ENCODE measurements at regions not wholly inside any gene's neighbourhood (a gene's known extent, or its start where the extent isn't known, plus 50 kb on each side); places are given as distances from the start of the nearest gene placed in this dataset.
"Not testable (repeated sequence)": the region's sequence is repeated elsewhere in the genome, so short reads cannot be mapped to it uniquely, and the experiment has no call there.

DNA sequence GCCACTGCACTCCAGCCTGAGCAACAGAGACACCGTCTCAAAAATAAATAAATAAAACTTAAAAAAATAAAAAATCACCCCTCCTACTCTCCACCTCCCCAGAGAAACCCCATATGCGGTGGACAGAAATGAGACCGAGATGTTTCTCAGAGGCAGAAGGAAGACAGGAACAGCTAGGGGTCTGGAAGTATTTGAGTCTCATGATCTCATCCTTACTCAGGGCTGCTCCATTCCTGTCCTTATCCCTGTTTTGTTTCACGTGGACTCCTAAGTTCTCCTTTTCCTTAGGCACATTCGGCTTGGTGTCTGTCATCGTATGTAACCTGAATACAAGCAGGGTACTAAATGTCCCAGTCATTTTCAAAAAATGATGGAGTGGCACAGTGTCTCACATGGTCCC lies 76.1 kb downstream of the C9orf50 start:
- DNase-seq = no peak

GRCh38 chr9:129542741-129543140 lies 78.2 kb downstream of the C9orf50 start:
- DNase-seq = peak; percentile 17 to 27

DNA sequence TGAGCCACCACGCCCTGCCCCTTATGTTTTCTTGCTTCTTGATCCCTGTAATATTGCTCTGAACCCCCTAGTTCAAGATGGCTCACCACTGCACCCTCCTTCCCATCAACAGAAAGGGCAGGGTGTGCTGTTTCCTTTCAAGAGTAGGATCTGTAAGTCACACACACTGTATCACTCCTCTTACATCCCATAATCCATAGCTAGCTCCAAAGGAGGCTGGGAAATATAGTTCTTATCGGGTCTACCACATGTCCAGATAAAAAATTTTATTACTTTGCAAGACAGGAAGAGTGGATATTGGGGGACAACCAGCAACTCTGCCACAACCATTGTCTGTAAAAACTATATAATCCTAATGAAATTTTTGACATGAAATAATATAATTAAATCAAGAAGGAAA lies 79.6 kb downstream of the C9orf50 start:
- DNase-seq = no peak

DNA sequence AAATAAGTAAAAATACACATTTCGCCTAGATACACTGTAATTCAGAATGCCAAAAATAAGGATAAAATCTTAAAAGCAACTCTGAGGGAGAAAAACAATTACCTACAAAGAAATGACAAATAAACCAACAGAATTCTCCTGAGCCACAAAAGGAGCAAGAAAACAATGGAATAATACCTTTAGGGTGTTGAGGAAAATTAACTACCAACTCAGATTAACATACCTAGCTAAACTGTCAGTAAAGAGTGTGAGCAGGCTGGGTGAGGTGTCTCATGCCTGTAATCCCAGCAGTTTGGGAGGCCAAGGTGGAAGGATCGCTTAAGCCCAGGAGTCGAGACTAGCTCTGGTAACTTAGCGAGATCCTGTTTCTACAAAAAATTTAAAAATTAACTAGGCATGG lies 81.5 kb downstream of the C9orf50 start:
- no peak for DNase-seq

GRCh38 chr9:129531860-129532402 lies 89.0 kb downstream of the C9orf50 start:
- DNase-seq = not testable (repeated sequence)

- not testable (repeated sequence) for DNase-seq
Measured at GRCh38 chr9:129527955-129528354, 92.9 kb downstream of the C9orf50 start.

- no peak for DNase-seq
Measured at GRCh38 chr9:129525656-129526196, 95.2 kb downstream of the C9orf50 start.

DNA sequence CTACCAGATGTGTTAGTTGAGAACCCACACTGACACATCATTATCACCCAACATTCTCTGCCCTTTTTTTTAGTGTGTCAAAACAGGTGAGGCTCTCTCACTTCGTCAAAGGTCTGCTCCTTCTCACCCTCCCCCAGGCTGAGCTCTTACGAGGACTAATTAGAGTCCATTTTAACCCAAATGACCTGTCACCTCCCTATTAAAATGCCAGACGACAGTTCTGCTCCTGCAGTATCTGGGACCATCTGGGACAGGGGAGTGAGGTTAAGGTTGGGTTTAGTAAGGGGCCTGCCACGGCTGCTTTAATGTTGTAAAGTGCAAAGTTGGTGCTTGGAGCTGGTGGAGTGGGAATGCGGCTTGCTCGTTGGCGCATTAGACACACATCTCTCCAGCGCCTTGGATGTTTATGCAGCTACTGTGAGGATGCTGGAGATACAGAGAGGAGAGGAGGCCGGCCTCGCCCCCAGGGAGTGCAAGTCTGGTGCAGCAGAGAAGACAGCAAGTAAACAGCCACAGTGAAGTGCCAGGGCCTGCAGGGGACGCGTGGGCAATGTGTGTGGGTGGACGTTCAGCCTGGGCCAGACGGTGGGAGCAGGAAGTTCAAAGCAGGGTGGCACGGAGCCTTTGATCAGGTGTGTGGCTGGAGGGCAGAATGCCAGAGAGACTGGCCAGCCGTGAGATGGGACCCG lies 96.2 kb downstream of the C9orf50 start:
- no peak for DNase-seq

DNA sequence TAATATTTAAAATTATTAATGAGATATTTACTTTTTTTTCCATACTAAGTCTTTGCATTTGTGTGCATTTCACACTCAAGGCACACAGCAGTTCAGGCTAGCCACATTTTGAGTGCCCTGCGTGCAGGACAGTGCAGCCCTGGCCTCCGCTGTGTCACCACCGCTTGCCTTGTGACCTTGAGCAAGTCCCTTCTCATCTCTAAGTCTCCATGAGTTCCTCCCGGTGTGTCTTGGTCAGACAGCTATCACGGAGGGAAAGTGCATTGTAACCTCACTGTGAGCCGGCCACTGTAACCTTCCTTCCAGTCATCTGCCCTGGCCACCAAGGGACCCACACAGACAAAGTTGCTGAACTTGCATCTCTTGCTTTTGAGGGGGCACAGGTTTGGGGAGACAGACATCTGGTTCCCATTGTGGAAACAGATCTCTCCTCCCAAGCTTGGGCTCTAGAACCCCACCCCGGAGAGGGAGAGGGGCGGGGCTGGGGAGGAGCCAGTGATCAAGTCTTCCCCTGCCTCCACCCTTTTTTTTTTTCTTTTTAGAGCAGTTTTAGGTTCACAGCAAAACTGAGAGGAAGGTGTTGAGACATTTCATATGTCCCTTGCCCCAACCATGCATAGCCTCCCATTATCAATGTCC lies 96.8 kb downstream of the C9orf50 start:
- no peak for DNase-seq

- no peak for DNase-seq
Measured at GRCh38 chr9:129522351-129522750, 98.5 kb downstream of the C9orf50 start.

- DNase-seq = no peak
Measured at GRCh38 chr9:129520082-129520481, 100.8 kb downstream of the C9orf50 start.

- no peak for DNase-seq
Measured at GRCh38 chr9:129518074-129518473, 102.8 kb downstream of the C9orf50 start.

GRCh38 chr9:129517006-129517405 lies 103.9 kb downstream of the C9orf50 start:
- no peak for DNase-seq

- DNase-seq = no peak
Measured at GRCh38 chr9:129514891-129515290, 106.0 kb downstream of the C9orf50 start.

- no peak for DNase-seq
Measured at GRCh38 chr9:129514497-129514867, 106.4 kb downstream of the C9orf50 start.

DNA sequence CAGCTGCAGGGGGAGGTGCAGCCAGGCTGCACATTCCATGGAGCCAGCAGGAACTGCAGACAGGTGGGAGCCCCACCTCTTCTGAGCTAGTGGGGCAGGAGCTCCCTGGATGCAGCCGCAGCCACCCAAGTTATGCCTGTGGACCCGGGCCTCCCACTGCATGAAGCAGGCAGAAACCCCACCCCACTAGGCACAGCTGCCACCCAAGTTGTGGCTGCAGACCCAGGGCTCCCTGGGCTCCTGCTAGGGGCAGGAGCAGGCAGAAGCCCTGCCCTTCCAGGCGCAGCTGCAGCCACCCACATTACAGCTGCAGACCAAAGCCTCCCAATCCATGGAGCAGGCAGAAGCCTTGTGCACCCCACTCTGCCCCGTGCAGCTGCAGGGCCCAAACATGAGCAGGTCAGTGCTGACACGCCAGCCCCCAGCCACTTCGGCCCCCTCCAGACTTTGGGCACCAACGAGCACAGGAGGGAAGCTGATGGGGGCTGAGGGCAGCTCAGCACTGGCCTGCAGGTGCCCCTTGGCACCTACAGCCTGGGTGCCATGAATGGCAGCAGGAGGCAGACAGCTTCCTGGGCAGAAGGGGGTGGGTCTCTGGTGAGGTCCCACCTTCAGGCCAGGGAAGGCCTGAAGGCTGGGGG lies 106.9 kb downstream of the C9orf50 start:
- DNase-seq = no peak

GRCh38 chr9:129513282-129513681 lies 107.6 kb downstream of the C9orf50 start:
- DNase-seq = no peak

DNA sequence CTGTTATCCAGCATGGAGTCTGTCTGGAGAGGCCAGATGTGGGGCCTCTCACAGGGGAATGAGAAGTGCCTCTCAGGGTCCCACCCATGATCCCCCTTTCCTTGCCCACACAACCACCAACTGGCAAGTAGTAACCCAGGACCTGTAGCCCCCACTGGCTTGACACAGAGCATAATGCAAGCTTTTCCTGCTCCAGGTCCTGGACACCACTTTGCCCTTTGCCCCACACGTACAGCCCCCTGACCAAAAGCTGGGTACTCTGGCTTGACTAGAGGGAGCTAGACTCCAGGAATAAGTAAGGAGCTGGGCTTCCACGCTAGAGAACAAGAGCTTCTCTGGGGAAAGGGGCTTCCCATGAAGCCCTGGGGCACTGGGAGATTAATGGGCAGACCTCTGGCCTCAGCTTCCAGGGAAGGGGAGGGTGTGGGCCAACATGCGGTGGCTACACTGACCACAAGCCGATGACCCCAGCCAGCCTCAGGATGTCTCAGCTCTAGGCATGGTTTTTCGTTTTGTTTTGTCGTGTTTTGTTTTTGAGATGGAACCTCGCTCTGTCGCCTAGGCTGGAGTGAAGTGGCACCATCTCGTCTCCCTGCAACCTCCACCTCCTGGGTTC lies 109.5 kb downstream of the C9orf50 start:
- DNase-seq = no peak

GRCh38 chr9:129509533-129509928 lies 111.4 kb downstream of the C9orf50 start:
- DNase-seq = no peak

DNA sequence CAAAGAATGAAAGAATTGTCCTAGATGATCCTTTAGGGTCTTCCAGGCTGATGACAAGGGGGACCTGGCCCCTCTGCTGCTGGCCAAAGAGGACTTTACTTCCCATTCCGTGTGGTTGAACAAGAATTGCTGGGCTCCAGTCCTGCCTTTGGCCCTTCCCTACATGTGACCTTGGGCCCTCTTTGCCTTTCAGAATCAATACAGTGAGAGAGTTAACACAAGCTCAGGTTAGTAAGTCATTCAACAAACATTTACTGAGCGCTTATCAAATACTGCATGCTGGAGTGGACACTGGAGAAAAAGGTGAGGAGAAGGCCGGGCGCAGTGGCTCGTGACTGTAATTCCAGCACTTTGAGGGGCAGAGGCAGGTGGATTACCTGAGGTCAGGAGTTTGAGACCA lies 113.1 kb downstream of the C9orf50 start:
- DNase-seq = no peak

DNA sequence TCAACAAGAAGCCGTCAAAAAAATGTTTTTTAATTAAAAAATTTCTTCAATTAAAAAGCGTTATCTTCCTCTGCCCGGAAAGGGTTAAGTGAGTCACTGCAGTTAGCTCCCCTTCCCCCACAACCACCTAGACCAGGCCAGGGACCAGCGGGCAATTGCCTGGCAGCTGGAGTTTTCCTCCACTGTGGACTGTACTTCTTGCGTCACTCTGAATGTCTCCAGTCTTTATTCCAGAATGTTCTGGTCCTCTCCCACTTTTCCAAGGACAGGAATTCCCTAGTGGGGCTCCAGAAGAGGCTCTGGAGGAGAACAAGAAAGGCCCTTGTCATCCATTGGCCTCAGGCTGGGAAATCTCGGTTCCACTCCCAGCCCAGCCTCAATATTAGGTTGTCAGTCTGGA lies 114.0 kb downstream of the C9orf50 start:
- DNase-seq = no peak

DNA sequence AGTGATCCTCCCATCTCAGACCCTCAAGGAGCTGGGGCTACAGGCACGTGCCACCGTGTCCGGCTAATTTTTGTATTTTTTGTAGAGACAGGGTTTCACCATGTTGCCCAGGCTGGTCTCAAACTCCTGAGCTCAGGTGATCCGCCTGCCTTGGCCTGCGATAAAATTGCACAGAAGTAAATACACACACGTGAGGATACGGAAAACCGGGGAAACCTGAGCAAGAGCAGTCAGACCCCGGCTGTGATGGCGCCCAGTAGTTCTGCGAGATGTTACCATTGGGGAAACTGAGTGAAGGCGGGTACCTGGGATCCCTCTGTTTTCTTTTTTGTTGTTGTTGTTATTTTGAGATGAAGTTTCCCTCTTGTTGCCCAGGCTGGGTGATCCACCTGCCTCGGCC lies 114.9 kb downstream of the C9orf50 start:
- DNase-seq = no peak

- DNase-seq = no peak
Measured at GRCh38 chr9:129505270-129505902, 115.5 kb downstream of the C9orf50 start.
